ENCODE measurements at regions not wholly inside any gene's neighbourhood (a gene's known extent, or its start where the extent isn't known, plus 50 kb on each side); places are given as distances from the start of the nearest gene placed in this dataset.
A peak's percentile ranks its signal among the peaks of the same experiment; 100 is the strongest.

DNA sequence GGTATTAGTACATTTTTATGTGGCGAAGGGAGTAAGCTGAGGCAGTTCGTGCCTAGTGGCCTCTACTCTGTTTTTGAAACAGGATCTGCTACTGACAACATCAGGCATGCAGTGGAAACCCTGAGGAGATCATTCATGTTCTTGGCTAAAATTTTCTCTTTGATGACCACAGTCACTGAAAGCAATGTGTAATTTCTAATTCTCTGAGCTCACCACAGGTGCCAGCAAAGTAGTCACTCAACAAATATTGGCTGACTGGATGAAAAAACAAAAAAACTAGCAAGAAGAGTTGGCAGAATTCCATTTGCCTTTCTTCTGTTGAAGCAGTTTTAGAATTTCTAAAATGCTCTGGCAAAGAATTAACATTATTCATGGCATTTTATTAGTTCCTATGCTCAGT lies 176.5 kb upstream of the KCTD7 start:
- in situ Hi-C loops (cut with MboI; ENCODE audit: low sequenced_read_pairs): no loop called here
- TF ChIP-seq MAZ (IDR thresholded peaks at IDR 0.05; ENCODE audit: borderline replicate concordance, low read depth, low read length) (no peak), MAFK (IDR thresholded peaks at IDR 0.05; ENCODE audit: low read depth, low read length) (no peak), SMC3 (IDR thresholded peaks at IDR 0.05; ENCODE audit: low read depth, low read length) (no peak), NFE2L2 (IDR thresholded peaks at IDR 0.05; ENCODE audit: low read depth, low read length) (no peak), CEBPB (IDR thresholded peaks at IDR 0.05; ENCODE audit: low read depth, low read length) (no peak), POLR2A (IDR thresholded peaks at IDR 0.05; ENCODE audit: low read depth, low read length) (no peak), RCOR1 (IDR thresholded peaks at IDR 0.05; ENCODE audit: insufficient replicate concordance, low read length) (no peak)
- TF ChIP-seq, protein P1, sequence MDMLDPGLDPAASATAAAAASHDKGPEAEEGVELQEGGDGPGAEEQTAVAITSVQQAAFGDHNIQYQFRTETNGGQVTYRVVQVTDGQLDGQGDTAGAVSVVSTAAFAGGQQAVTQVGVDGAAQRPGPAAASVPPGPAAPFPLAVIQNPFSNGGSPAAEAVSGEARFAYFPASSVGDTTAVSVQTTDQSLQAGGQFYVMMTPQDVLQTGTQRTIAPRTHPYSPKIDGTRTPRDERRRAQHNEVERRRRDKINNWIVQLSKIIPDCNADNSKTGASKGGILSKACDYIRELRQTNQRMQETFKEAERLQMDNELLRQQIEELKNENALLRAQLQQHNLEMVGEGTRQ (IDR thresholded peaks at IDR 0.05; ENCODE audit: low read depth, low read length): no peak
- H2BK15ac ChIP-seq (ENCODE audit: low read depth, low read length): no peak overlapping the region
- BruUV-seq (replicated peaks): no TSS peak
- no peak overlapping the region for H3K23ac ChIP-seq (ENCODE audit: low read depth, low read length)
- H2AK5ac ChIP-seq (ENCODE audit: low read depth, low read length): no peak overlapping the region
- no peaks in the 10 kb centered on the region for H3K9me1 ChIP-seq (ENCODE audit: insufficient read depth, low read length)
- intact Hi-C loops (cut with micrococcal nuclease): no loop called here
- no peaks in the 10 kb centered on the region for H3K27me3 ChIP-seq (ENCODE audit: control insufficient read depth, insufficient read depth, low read length)
- H4K91ac ChIP-seq (ENCODE audit: insufficient read depth, low read depth, low read length): no peak overlapping the region
- peak; percentile 30 for DNase-seq
- H4K20me1 ChIP-seq (ENCODE audit: insufficient read depth, low read length): no peaks in the 10 kb centered on the region
- no peak overlapping the region for H3K14ac ChIP-seq (replicated peaks; ENCODE audit: low read depth, low read length)
- CTCF ChIA-PET: no interaction called here
- no peak overlapping the region for H3K18ac ChIP-seq (ENCODE audit: low read depth, low read length)
- no peak overlapping the region for H2BK120ac ChIP-seq (ENCODE audit: low read depth, low read length)
- no peak overlapping the region for H2BK20ac ChIP-seq (ENCODE audit: low read depth, low read length)
- peaks cover 4% of the 10 kb centered on the region; the same call in 1 of the 2 replicates for H3K4me1 ChIP-seq (ENCODE audit: control insufficient read depth, insufficient read depth, low read length)
- H3K4ac ChIP-seq (ENCODE audit: low read depth, low read length): no peak overlapping the region
- POLR2A ChIA-PET (ENCODE audit: unreplicated experiment): no interaction called here
- no peak for ATAC-seq (ENCODE audit: low read depth)
- H3K79me1 ChIP-seq (ENCODE audit: low read depth in 1 of 2, low read length in 2 of 2): no peaks in the 10 kb centered on the region
- no peak overlapping the region for H3K4me3 ChIP-seq (ENCODE audit: insufficient read depth, low read depth, low read length)
- no peak overlapping the region for H3K4me2 ChIP-seq (ENCODE audit: low read depth, low read length)
- no peak overlapping the region for H3K27ac ChIP-seq (ENCODE audit: insufficient read depth, low read length)
- no peak overlapping the region for H2AK9ac ChIP-seq (replicated peaks; ENCODE audit: low read depth, low read length, poor library complexity)
- H3K56ac ChIP-seq (ENCODE audit: extremely low read depth, insufficient read depth, low read length): no peak overlapping the region
- H2BK5ac ChIP-seq (ENCODE audit: low read depth, low read length, poor library complexity, severe bottlenecking): no peak overlapping the region
- no peak overlapping the region for H4K8ac ChIP-seq (ENCODE audit: low read depth in 2 of 2, low read length in 2 of 2)
- H4K5ac ChIP-seq (ENCODE audit: low read depth, low read length): no peak overlapping the region
- dilution Hi-C loops (cut with HindIII; ENCODE audit: low sequenced_read_pairs, unreplicated experiment): no loop called here
- no peak overlapping the region for H2AFZ ChIP-seq (replicated peaks; ENCODE audit: low read length, poor library complexity)
- WGBS, 2 experiments (ENCODE audit: extremely low coverage in 2 of 2, insufficient read length in 1 of 2): no CpG with 5 or more reads among the region's 2 CpGs
- H3K36me3 ChIP-seq (ENCODE audit: control insufficient read depth, insufficient read depth, low read length): no peaks in the 10 kb centered on the region
- H3K9me3 ChIP-seq (ENCODE audit: control insufficient read depth, insufficient read depth, low read length): no peaks in the 10 kb centered on the region
- no peak overlapping the region for H3K9ac ChIP-seq (ENCODE audit: low read depth, low read length)
